IPS DF 4.7 (cell line): ENCODE measurements at regions not wholly inside any gene's neighbourhood (a gene's known extent, or its start where the extent isn't known, plus 50 kb on each side); places are given as distances from the start of the nearest gene placed in this dataset.

Experiments
- DNase-seq: peaks from one replicate; pipeline ENCODE4 v3.0.0-alpha.2; 2013; ENCODE audit warnings: low spot score; ENCODE audit errors: extremely low read depth

DNA sequence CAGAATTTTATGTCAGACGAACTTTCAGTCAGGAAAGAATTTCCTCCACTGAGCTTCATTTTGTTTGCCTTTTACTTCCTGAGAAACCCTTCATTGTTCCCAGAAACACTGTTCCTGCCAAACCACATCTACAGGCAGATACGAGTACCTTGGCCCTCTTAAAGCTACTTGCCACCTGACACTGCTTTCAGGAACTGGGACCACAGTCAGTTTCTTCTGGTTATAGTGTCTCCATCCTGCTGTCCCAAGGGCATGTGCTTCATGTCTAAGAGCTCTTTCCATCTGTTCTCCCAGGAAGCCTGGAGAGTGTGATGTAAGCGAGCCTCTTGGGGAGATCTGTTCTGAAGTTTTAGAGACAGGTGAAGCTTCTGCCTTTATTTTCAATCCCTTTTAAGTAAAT, 161.7 kb upstream of the PLEKHA5 start:
- DNase-seq = no peak

- no peak for DNase-seq
These were observed 160.0 kb upstream of the PLEKHA5 start for GRCh38 chr12:18969512-18969911.

- no peak for DNase-seq
These were observed 158.9 kb upstream of the PLEKHA5 start for GRCh38 chr12:18970603-18971002.

DNA sequence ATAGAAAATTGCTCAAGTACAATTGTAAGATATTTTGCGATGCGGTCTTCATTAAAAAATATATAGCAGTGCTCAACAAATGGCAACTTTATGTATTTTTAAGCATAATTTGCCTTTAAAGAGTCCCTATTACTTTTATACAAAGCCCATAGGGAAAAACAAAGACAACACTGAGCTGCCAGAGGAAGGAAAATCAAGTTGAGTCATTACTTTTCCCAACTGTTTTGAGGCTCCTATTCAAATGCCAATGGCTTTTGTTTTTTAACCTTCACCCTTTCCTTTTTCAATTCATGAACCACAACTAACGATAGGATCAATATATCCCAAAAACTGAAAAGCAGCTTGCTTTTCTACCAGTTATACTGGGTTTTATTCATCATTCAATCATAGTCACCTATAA, 157.6 kb upstream of the PLEKHA5 start:
- no peak for DNase-seq

DNA sequence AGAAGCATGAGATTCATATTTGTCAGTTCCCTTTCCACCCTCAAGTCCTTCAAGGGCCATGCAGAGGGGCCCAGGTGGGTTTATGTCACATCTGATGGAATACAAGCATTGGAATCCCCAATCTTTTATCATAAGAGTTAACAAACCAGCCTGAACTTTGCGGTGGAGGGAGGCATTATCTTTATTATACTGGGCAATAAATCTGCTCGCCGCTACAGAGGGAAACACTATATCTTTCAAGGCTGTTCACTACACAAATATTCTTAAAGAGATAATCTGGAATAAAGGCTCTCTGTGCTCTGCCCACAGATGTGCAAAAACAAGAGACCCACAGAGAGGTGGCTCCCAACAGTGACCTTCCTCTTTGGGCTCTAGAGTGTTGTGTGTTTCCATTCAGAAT, 153.6 kb upstream of the PLEKHA5 start:
- DNase-seq = no peak

DNA sequence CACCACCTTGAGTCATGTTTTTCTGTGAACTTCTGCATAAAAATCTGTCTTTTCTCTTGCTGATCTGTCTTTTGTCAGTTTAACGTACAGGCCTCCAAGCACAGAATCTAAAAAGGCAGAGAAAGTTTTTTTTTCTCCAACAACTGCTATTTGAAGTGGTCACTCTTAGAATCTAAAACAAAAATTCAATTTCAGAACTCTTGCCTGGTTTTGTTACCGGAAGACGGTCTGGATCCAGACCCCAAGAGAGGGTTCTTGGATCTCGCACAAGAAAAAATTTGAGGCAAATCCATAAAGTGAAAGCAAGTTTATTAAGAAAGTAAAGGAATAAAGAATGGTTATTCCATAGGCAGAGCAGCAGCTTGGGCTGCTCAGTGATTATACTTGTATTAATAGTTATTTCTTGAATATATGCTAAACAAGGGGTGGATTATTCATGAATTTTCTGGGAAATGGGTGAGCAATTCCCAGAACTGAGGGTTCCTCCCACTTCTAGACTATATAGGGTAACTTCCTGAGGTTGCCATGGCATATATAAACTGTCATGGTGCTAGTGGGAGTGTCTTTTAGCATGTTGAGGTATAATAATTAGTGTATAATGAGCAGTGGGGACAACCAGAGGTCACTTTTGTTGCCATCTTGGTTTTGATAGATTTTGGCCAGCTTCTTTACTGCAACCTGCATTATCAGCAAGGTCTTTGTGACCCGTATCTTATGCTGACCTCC, 150.0 kb upstream of the PLEKHA5 start:
- DNase-seq = no peak

DNA sequence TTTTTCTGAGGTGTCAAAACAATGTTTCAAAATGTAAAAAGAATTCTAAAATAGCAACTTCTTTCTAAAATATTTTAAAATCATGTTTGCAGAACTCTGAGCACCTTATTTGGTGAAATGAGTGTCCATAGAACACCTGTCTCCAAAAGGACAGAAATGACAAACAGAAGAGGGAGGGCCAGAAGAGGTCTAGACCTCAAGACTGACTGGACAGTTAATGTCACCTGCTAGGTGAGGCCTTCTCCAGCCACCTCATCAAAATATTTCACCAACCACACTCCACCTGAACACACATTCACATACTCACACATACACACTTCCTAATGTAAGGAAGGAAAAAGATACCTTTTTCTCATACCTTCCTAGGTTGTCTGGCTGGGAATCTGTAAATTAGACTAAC, 147.8 kb upstream of the PLEKHA5 start:
- no peak for DNase-seq

DNA sequence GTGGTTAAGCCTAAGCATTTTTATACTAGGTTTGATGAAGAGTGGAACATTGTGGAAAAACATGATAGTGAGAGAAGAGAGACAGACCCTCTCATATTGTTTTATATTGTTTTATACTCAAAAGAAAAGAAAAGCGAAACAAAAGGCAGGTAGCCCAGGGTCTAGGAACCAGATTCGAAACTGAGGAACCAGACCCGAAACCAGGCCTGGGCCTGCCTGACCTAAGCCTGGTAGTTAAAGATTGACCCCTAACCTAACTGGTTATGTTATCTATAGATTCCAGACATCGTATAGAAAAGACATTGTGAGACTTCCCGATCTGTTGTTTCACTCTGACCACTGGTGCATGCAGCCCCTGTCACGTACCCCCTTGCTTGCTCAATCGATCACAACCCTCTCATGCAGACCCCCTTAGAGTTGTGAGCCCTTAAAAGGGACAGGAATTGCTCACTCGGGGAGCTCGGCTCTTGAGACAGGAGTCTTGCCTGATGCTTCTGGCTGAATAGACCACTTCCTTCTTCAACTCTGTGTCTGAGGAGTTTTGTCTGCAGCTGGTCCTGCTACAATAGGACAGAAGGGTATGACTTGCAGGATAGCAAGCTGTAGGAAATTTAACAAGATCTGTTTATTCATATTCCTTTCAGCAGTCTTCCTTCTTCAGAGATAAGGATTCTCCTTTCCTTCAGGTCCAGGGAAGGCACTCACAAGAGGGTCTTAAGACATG, 147.1 kb upstream of the PLEKHA5 start:
- DNase-seq = no peak

DNA sequence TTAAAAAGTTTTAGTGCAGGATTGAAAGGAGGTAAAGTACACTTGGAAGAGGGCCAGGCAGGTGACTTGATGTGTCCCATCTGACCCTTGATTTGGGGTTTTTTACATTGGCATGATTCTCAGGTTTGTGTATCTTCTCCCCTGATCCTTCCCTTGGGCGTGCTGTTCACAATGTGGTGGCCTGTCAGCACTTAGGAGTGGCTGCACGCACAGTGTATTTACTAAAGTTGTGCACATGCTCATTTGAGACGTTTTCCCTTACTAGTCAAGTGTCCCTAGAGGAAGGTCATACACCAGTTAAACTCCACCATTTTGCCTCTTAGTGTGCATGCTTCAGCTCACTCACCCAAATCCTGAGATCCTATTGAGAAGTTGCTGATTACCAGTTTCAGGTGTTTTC, 145.7 kb upstream of the PLEKHA5 start:
- no peak for DNase-seq

- DNase-seq = no peak
These were observed 138.7 kb upstream of the PLEKHA5 start for GRCh38 chr12:18990856-18991255.

GRCh38 chr12:18992336-18992735, 137.2 kb upstream of the PLEKHA5 start:
- no peak for DNase-seq

DNA sequence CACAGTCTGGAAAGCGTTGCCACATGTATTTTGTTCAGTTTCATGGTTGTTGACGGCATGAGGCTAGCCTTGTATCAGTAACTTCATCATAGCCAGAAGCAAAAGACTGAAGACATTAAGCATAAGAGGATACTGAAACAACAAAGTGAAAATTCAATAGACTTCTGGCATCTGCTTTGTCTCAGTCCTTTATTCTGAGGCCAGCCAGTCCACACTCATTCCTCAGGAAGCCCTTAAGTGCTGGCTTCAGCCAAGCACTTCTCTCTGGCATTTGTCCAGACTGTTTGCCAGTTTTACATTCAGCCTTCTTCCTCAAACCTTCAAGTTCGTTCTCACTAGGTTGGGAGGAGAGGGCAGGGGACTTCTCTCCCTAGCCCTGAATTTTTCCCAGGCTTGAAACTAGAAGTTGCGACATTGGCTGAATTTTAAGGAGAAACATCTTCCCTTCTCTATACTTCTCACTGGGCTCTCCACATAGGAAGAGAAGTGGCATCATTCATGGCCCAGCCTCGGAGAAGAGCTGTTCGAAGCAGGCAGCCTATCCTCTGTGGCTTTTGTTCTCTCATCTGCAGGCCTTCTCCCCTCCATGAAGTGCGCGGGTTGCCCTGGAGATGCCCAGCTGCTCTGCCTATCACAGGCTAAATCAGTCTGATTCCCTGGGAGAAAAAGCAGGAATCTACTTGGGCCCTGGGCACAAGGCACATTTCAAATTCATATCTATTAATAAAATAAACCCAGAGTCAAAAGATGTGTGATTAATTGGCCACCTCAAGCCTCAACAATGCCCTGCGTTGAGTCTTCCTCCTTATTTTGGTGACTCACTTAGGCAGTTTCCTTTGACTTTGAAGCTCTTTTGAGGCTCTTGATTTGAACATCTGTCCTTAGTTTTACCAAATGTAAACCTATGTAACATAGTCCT, 130.9 kb upstream of the PLEKHA5 start:
- no peak for DNase-seq

- no peak for DNase-seq
These were observed 128.7 kb upstream of the PLEKHA5 start for GRCh38 chr12:19000836-19001235.

DNA sequence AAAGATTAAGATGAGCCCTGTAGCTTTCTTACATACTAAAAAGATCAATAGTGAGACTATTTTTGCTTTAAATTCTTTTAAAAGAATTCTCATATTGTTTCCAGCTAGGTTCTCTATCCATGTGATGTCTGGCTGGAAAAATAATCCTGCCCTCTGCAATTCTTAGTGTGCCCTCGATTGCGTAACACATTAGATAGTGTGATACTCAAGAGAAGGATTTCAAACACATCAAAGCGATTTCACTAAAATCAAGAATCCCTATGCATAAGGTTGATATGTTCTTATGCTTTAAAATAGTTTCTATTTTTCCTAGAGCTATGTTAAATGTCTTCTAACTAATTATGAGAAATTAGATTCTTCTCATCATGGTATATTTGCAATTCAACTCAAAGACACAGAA, 127.3 kb upstream of the PLEKHA5 start:
- DNase-seq = no peak

DNA sequence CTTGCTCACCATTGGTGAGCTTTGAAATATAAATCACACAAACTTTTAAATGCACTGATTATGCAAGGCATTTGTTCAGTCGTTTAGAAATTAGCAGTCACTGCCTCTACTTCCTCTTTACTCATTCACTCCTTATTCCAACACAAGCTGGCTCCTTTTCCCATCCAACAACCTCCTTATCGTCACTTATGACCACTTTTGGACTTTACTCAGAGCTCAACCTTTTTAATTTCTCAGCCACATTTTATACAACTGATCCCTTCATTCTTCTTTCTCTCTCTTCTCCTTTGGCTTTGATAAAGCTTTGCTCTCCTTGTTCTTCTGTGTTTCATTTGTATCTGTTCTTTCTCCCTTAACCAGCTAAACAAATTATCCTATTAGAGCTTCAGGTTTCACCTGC, 126.4 kb upstream of the PLEKHA5 start:
- no peak for DNase-seq

- DNase-seq = peak; percentile 62
These were observed 125.4 kb upstream of the PLEKHA5 start for GRCh38 chr12:19003987-19004619.

- no peak for DNase-seq
These were observed 124.2 kb upstream of the PLEKHA5 start for GRCh38 chr12:19005257-19005801.

DNA sequence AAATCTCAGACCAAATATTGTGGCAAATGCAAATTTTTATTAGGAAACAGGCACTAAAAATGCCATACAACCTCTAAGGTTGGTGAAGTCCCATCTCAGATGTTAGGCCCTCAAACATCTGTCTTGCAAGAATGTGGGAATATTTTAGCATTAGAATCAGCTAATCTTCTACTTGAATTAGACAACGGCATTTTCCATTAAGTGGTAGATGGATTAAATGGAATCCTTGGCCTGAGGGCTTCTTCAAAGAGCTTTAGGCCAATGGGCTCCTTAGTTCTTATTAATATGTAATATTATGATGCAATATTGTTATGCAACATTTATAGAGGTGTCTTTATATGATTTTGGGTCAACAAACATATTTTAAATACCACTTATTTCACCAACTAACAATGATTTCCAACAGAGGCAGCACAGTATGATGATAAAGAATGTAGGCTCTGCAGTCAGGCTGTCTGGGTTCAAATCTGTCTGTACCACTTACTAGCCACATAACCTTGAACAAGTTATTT, 122.9 kb upstream of the PLEKHA5 start:
- DNase-seq = no peak

GRCh38 chr12:19008102-19008501, 121.4 kb upstream of the PLEKHA5 start:
- no peak for DNase-seq

DNA sequence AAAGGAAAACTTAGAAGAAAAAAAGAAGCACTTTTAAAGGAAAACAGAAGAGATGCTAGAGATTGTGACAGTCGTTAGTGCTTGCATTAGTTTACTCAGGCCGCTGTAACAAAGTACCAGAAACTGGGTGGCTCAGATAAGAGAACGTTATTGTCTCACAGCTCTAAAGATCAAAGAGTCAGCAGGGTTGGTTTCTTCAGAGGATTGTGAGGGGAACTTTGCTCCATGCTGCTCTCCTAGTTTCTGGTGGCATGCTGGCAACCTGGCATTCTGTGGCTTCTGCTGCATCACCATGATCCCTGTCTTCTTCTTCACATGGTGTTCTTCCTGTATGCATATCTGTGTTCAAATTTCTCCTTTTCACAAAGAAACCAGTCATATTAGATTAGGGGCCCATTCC, 119.4 kb upstream of the PLEKHA5 start:
- DNase-seq = no peak

DNA sequence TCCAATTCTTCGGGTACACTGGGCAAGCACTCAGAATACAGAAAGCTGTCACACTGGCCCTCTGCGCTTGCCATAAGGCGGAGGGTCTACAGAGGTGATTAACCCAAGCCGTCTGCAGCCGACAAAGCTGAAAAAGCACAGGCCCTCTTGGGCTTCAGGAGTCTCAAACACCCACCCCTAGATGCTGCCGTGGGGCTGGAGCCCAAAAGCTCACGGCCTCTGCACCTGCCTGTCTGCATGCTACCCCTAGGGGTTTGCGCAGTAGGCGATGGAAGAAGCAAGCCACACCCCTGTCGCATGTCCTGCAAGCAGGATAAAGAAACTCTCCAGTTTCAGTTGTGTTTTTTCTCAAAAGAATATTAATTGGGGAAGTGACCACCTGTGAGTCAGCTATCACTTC, 118.8 kb upstream of the PLEKHA5 start:
- DNase-seq = no peak
